IMR-90 (cell line): ENCODE measurements at regions not wholly inside any gene's neighbourhood (a gene's known extent, or its start where the extent isn't known, plus 50 kb on each side); places are given as distances from the start of the nearest gene placed in this dataset.

Experiments used
- ATAC-seq: fragments of 200-7000 bp; cut with Tn5 transposase; 2 replicates; pipeline ENCODE4 v1.9.1; 2020; ENCODE audit warnings: low read depth, mild to moderate bottlenecking, moderate library complexity
- BruUV-seq: library from RNA; stranded (reverse); fragments of 400-500 nt; replicated peaks from 2 replicates; lab custom pipeline; 2021; lab: Mats Ljungman, UMichigan
- CTCF ChIA-PET: fragments of 300-600 bp; formaldehyde crosslinking; extraction: SDS; loops from one replicate; lab custom pipeline; 2021; ENCODE audit warnings: antibody characterized with exemption; lab: Yijun Ruan, JAX
- POLR2A ChIA-PET: fragments of 300-600 bp; sonication (Branson Sonifier 250); formaldehyde crosslinking; loops from one replicate; lab custom pipeline; 2022; ENCODE audit warnings: antibody characterized with exemption; ENCODE audit not compliant: unreplicated experiment; lab: Charles Lee
- DNase-seq: peaks from one replicate; pipeline ENCODE4 v3.0.0; 2013
- H2AFZ ChIP-seq: replicated peaks from 2 replicates; pipeline ENCODE3; 2013; ENCODE audit warnings: low read length, mild to moderate bottlenecking; ENCODE audit not compliant: poor library complexity
- H2AK5ac ChIP-seq: 2 replicates; pipeline ENCODE4 v1.6.1; 2013; ENCODE audit warnings: low read depth, low read length, inconsistent platforms
- H2AK9ac ChIP-seq: replicated peaks from 2 replicates; pipeline ENCODE3; 2013; ENCODE audit warnings: mild to moderate bottlenecking, low read depth, low read length, moderate library complexity; ENCODE audit not compliant: poor library complexity
- H2BK120ac ChIP-seq: 2 replicates; pipeline ENCODE4 v1.6.1; 2013; ENCODE audit warnings: low read depth, low read length, inconsistent platforms
- H2BK15ac ChIP-seq: 3 replicates; pipeline ENCODE4 v1.6.1; 2013; ENCODE audit warnings: low read depth, low read length, inconsistent platforms
- H2BK20ac ChIP-seq: 2 replicates; pipeline ENCODE4 v1.6.1; 2013; ENCODE audit warnings: low read depth, mild to moderate bottlenecking, inconsistent platforms, low read length, moderate library complexity
- H2BK5ac ChIP-seq: 2 replicates; pipeline ENCODE4 v1.6.1; 2013; ENCODE audit warnings: mild to moderate bottlenecking, low read depth, low read length, inconsistent platforms; ENCODE audit not compliant: poor library complexity, severe bottlenecking
- H3K14ac ChIP-seq: replicated peaks from 2 replicates; pipeline ENCODE4 v1.6.1; 2013; ENCODE audit warnings: low read depth, low read length, inconsistent platforms
- H3K18ac ChIP-seq: 2 replicates; pipeline ENCODE4 v1.6.1; 2013; ENCODE audit warnings: low read depth, low read length, control low read depth
- H3K23ac ChIP-seq: 2 replicates; pipeline ENCODE4 v1.6.1; 2013; ENCODE audit warnings: low read depth, low read length, inconsistent platforms
- H3K27ac ChIP-seq: 2 replicates; pipeline ENCODE4 v1.5.1; 2013; ENCODE audit warnings: mild to moderate bottlenecking, control low read depth, low read length; ENCODE audit not compliant: insufficient read depth
- H3K27me3 ChIP-seq: 2 replicates; pipeline ENCODE4 v1.6.1; 2013; ENCODE audit warnings: low read length; ENCODE audit not compliant: control insufficient read depth, insufficient read depth
- H3K36me3 ChIP-seq: 2 replicates; pipeline ENCODE4 v1.6.1; 2013; ENCODE audit warnings: low read length, mixed read lengths; ENCODE audit not compliant: control insufficient read depth, insufficient read depth
- H3K4ac ChIP-seq: 2 replicates; pipeline ENCODE4 v1.6.1; 2013; ENCODE audit warnings: low read depth, low read length, inconsistent platforms
- H3K4me1 ChIP-seq: 2 replicates; pipeline ENCODE4 v1.6.1; 2013; ENCODE audit warnings: low read length, mixed read lengths; ENCODE audit not compliant: control insufficient read depth, insufficient read depth
- H3K4me2 ChIP-seq: 2 replicates; pipeline ENCODE4 v1.6.1; 2013; ENCODE audit warnings: low read depth, mild to moderate bottlenecking, control low read depth, low read length, moderate library complexity
- H3K4me3 ChIP-seq: 2 replicates; pipeline ENCODE4 v1.5.1; 2013; ENCODE audit warnings: low read depth, mild to moderate bottlenecking, control low read depth, low read length, moderate library complexity; ENCODE audit not compliant: insufficient read depth
- H3K56ac ChIP-seq: 2 replicates; pipeline ENCODE4 v1.6.1; 2013; ENCODE audit warnings: low read length, inconsistent platforms; ENCODE audit not compliant: insufficient read depth; ENCODE audit errors: extremely low read depth
- H3K79me1 ChIP-seq, 2 experiments: 2 replicates each; pipeline ENCODE4 v1.6.1; 2013; ENCODE audit warnings: low read length in 2 of 2, inconsistent platforms in 1 of 2, low read depth in 1 of 2
- H3K9ac ChIP-seq: 2 replicates; pipeline ENCODE4 v1.6.1; 2013; ENCODE audit warnings: low read depth, low read length, control low read depth
- H3K9me1 ChIP-seq: 2 replicates; pipeline ENCODE4 v1.6.1; 2013; ENCODE audit warnings: low read length, inconsistent platforms; ENCODE audit not compliant: insufficient read depth
- H3K9me3 ChIP-seq: 2 replicates; pipeline ENCODE4 v1.6.1; 2013; ENCODE audit warnings: low read length; ENCODE audit not compliant: control insufficient read depth, insufficient read depth
- H4K20me1 ChIP-seq: 2 replicates; pipeline ENCODE4 v1.6.1; 2013; ENCODE audit warnings: low read length, inconsistent platforms; ENCODE audit not compliant: insufficient read depth
- H4K5ac ChIP-seq: 2 replicates; pipeline ENCODE4 v1.6.1; 2013; ENCODE audit warnings: mild to moderate bottlenecking, low read depth, low read length, control low read depth
- H4K8ac ChIP-seq, 2 experiments: 2 replicates each; pipeline ENCODE4 v1.6.1; 2013; ENCODE audit warnings: low read depth in 2 of 2, low read length in 2 of 2, control low read depth in 1 of 2, inconsistent platforms in 1 of 2
- H4K91ac ChIP-seq: 2 replicates; pipeline ENCODE4 v1.6.1; 2013; ENCODE audit warnings: low read depth, low read length, inconsistent platforms; ENCODE audit not compliant: insufficient read depth
- BHLHE40 ChIP-seq: fragments of 150-350 bp; IDR thresholded peaks from 2 replicates; pipeline ENCODE4 v1.6.1; 2016; ENCODE audit warnings: mild to moderate bottlenecking, low read depth, low read length
- CTCF ChIP-seq: conservative IDR thresholded peaks from 2 replicates; pipeline ENCODE4 v1.5.1; 2012; ENCODE audit warnings: mild to moderate bottlenecking, low read depth, low read length, improper control_type of control experiment
- MAZ ChIP-seq: IDR thresholded peaks from 2 replicates; pipeline ENCODE4 v1.6.1; 2012; ENCODE audit warnings: low read depth, mild to moderate bottlenecking, low read length, improper control_type of control experiment, moderate library complexity, borderline replicate concordance
- POLR2A ChIP-seq: IDR thresholded peaks from 2 replicates; pipeline ENCODE4 v1.6.1; 2012; ENCODE audit warnings: mild to moderate bottlenecking, low read depth, low read length
- WGBS, 2 experiments: methylation state at CpG; one replicate each; pipeline versions ENCODE4 v1.1.5 to v1.1.7; 2013; ENCODE audit warnings: missing lambda C conversion rate in 2 of 2; ENCODE audit not compliant: insufficient read length in 1 of 2; ENCODE audit errors: extremely low coverage in 2 of 2; 5-methylcytosine and 5-hydroxymethylcytosine counted together
- dilution Hi-C: fragments of 300-500 bp; cut with HindIII; formaldehyde crosslinking; loops from one replicate; pipeline ENCODE4 v1.14.3; 2018; ENCODE audit warnings: low sequenced_read_pairs; ENCODE audit not compliant: unreplicated experiment
- in situ Hi-C: fragments of 300-500 bp; cut with MboI; formaldehyde crosslinking; loops from 3 replicates; pipeline ENCODE4 v1.14.3; 2019; ENCODE audit warnings: low sequenced_read_pairs, inconsistent platforms, mixed read lengths
- intact Hi-C: fragments of 100-400 bp; cut with micrococcal nuclease; formaldehyde crosslinking; loops from 2 replicates; pipeline ENCODE4 v1.10.0; 2022

DNA sequence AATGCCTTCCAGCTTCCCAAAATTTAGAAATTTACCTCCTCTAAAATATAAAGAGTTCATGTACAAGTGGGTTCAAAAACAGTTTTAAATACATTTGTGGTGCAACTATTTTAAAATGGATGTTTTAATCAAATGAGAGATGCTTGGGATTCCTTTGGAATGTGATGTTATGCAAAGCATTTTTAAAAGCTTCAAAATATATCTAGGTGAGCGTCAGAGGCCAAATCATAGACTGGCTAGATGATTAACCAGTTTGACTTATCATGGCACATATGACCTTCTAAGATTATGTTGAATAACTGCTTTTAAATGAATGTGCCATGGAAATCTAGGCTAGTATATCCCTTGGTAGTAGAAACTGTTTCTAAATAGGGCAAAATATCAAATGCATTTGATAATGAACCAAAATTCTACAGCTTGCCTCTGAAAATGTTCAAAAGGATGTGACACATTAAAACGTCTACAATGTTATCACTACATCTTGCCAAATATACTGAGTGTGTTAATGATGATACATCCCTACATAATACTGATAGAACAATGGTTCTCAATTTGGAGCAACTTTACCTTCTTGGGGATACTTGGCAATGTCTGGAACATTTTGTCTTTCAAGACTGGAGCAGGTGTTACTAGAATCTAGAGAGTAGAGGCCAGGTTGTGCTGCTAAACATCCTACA is 650.9 kb upstream of the ADGRL2 start:
- ATAC-seq, result peak; percentile 56; the same call in 1 of the 2 replicates
- POLR2A ChIA-PET, result no interaction called here
- no TSS peak for BruUV-seq

More for the DNA sequence above, 650.9 kb upstream of the ADGRL2 start:
- H3K9me3 ChIP-seq, result no peaks in the 10 kb centered on the region
- H2BK20ac ChIP-seq, result peak overlapping the region; percentile 73
- H4K8ac ChIP-seq, result peak overlapping the region in 1 of 2 experiments; percentile 41; a peak in 2 of 4 replicates
- H3K79me1 ChIP-seq, result no peaks in the 10 kb centered on the region
- H3K4ac ChIP-seq, result peak overlapping the region; percentile 34; the same call in 1 of the 2 replicates
- no peak overlapping the region for H2AFZ ChIP-seq
- dilution Hi-C loops, result no loop called here
- H2BK120ac ChIP-seq, result peak overlapping the region; percentile 65
- CTCF ChIA-PET, result no interaction called here
- H3K23ac ChIP-seq, result no peak overlapping the region
- no peak overlapping the region for H3K4me3 ChIP-seq
- no peak overlapping the region for H3K14ac ChIP-seq
- no CpG with 5 or more reads among the region's 2 CpGs for WGBS, 2 experiments
- no peaks in the 10 kb centered on the region for H3K27me3 ChIP-seq
- no peak overlapping the region for H3K9ac ChIP-seq
- no peak overlapping the region for H2BK5ac ChIP-seq
- no peaks in the 10 kb centered on the region for H3K9me1 ChIP-seq
- no peak overlapping the region for H3K27ac ChIP-seq
- no peak overlapping the region for H2AK9ac ChIP-seq
- no peaks in the 10 kb centered on the region for H3K36me3 ChIP-seq
- 0 out of 2 replicates have a peak overlapping the region, but pooled peaks have one; percentile 9 for H2AK5ac ChIP-seq
- H3K56ac ChIP-seq, result no peak overlapping the region
- peak overlapping the region; percentile 53 for H4K91ac ChIP-seq
- intact Hi-C loops, result no loop called here
- H3K4me1 ChIP-seq, result peaks cover 5% of the 10 kb centered on the region
- no peak for DNase-seq
- H3K4me2 ChIP-seq, result no peak overlapping the region; the same call in 1 of the 2 replicates
- 0 out of 3 replicates have a peak overlapping the region, but pooled peaks have one; percentile 57 for H2BK15ac ChIP-seq
- no peak overlapping the region; the same call in 1 of the 2 replicates for H4K5ac ChIP-seq
- H4K20me1 ChIP-seq, result no peaks in the 10 kb centered on the region
- in situ Hi-C loops, result no loop called here
- peak overlapping the region; percentile 77 for H3K18ac ChIP-seq
- TF ChIP-seq BHLHE40, result no peak
- no peak for TF ChIP-seq CTCF
- TF ChIP-seq POLR2A, result no peak
- no peak for TF ChIP-seq MAZ
